ENCODE measurements at regions not wholly inside any gene's neighbourhood (a gene's known extent, or its start where the extent isn't known, plus 50 kb on each side); places are given as distances from the start of the nearest gene placed in this dataset.

- TF ChIP-seq POLR2AphosphoS5 (IDR thresholded peaks at IDR 0.05; ENCODE audit: borderline replicate concordance, low read depth, low read length) = no peak
- TF ChIP-seq EZH2 (IDR thresholded peaks at IDR 0.05) = no peak
These were observed 83.1 kb upstream of the SLC24A3 start for GRCh38 chr20:19129306-19129705.
